Breast epithelium (tissue), 4 donors: ENCODE measurements at regions not wholly inside any gene's neighbourhood (a gene's known extent, or its start where the extent isn't known, plus 50 kb on each side); places are given as distances from the start of the nearest gene placed in this dataset.

Experiments used
- DNase-seq, 2 donors: peaks; one replicate each; pipeline ENCODE4 v3.0.0-alpha.2; 2019; ENCODE audit warnings: low spot score in 2 of 2
- H3K27ac ChIP-seq, 2 donors: fragments of 200-600 bp; sonication (generic) in 1 of 2; one replicate each; pipeline ENCODE4 v1.5.1; 2016 to 2019; ENCODE audit warnings: mild to moderate bottlenecking in 1 of 2
- H3K27me3 ChIP-seq, 2 donors: fragments of 200-600 bp; sonication (generic) in 1 of 2; one replicate each; pipeline versions ENCODE4 v1.5.1 to v1.6.0; 2017 to 2019; ENCODE audit warnings: control low read depth in 1 of 2, mild to moderate bottlenecking in 1 of 2
- H3K36me3 ChIP-seq: fragments of 200-600 bp; one replicate; pipeline ENCODE4 v1.5.1; 2019
- H3K4me1 ChIP-seq, 2 donors: fragments of 200-600 bp; sonication (generic); one replicate each; pipeline ENCODE4 v1.5.1; 2016 to 2019; ENCODE audit warnings: control low read depth in 1 of 2
- H3K4me3 ChIP-seq, 3 donors: fragments of 200-600 bp; sonication (generic); 1 replicate in 2 of 3; 2 replicates in 1 of 3; pipeline ENCODE4 v1.5.1; 2016 to 2019; ENCODE audit warnings: mild to moderate bottlenecking in 3 of 3, moderate library complexity in 2 of 3
- H3K9me3 ChIP-seq, 2 donors: fragments of 200-600 bp; sonication (generic) in 1 of 2; one replicate each; pipeline ENCODE4 v1.5.1; 2016 to 2019; ENCODE audit warnings: control low read depth in 1 of 2
- POLR2A ChIP-seq: fragments of 450-650 bp; IDR thresholded peaks from one replicate; pipeline ENCODE4 v1.6.1; 2016; ENCODE audit warnings: antibody characterized with exemption, mild to moderate bottlenecking, moderate library complexity
- POLR2AphosphoS5 ChIP-seq, 3 donors: sonication (generic); formaldehyde crosslinking; IDR thresholded peaks; one replicate each; pipeline ENCODE4 v1.6.1; 2017; ENCODE audit warnings: antibody characterized with exemption in 3 of 3
- intact Hi-C: fragments of 100-400 bp; cut with DNase I; formaldehyde crosslinking; loops from one replicate; pipeline ENCODE4 v1.15.1; 2023; ENCODE audit warnings: low total_unique reads
- TF ChIP-seq, protein P1 (sequence below), 3 donors: fragments of 450-650 bp; IDR thresholded peaks; one replicate each; pipeline ENCODE4 v1.5.1; 2016 to 2017; ENCODE audit warnings: antibody characterized with exemption in 3 of 3, mild to moderate bottlenecking in 3 of 3, moderate library complexity in 3 of 3

DNA sequence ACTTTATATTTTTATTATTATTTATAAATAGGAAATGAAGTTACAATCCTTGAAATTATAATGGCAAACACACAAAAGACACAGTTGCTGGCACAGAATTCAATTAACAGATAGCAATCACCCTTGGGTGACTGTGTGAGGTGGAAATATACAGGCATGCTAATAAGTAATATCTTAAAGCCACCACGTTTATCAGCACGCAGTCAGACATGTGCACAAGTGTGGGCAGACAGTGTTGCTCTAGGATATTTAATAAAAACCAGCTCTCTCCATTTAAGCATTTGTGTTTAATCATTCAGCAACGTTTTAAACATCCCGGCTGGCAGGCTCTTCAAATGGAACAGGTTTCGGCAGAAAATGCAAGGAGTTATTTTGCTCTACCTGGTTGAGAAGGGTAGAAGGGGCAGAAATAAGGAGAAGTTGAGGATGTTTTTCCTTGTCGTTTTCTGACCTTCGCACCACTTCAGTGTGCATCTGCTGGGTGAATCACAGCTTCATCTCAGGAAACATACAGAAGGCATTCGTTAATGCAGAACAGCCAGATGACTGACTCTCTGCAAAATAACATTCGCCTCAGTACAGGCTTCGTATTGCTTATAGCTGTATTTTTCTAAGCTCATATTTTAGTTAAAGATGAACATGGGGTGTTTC is 585.1 kb downstream of the QKI start:
- no peaks in the 10 kb centered on the region for H3K36me3 ChIP-seq
- no peaks in the 10 kb centered on the region for H3K4me1 ChIP-seq
- no peaks in the 10 kb centered on the region for H3K27me3 ChIP-seq
- H3K9me3 ChIP-seq: no peaks in the 10 kb centered on the region
- intact Hi-C loops: no loop called here
- no peak overlapping the region for H3K27ac ChIP-seq
- no peak overlapping the region for H3K4me3 ChIP-seq
- no peak for DNase-seq
- TF ChIP-seq, protein P1, sequence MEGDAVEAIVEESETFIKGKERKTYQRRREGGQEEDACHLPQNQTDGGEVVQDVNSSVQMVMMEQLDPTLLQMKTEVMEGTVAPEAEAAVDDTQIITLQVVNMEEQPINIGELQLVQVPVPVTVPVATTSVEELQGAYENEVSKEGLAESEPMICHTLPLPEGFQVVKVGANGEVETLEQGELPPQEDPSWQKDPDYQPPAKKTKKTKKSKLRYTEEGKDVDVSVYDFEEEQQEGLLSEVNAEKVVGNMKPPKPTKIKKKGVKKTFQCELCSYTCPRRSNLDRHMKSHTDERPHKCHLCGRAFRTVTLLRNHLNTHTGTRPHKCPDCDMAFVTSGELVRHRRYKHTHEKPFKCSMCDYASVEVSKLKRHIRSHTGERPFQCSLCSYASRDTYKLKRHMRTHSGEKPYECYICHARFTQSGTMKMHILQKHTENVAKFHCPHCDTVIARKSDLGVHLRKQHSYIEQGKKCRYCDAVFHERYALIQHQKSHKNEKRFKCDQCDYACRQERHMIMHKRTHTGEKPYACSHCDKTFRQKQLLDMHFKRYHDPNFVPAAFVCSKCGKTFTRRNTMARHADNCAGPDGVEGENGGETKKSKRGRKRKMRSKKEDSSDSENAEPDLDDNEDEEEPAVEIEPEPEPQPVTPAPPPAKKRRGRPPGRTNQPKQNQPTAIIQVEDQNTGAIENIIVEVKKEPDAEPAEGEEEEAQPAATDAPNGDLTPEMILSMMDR (IDR thresholded peaks at IDR 0.05): no peak
- TF ChIP-seq POLR2AphosphoS5 (IDR thresholded peaks at IDR 0.05): no peak
- no peak for TF ChIP-seq POLR2A

DNA sequence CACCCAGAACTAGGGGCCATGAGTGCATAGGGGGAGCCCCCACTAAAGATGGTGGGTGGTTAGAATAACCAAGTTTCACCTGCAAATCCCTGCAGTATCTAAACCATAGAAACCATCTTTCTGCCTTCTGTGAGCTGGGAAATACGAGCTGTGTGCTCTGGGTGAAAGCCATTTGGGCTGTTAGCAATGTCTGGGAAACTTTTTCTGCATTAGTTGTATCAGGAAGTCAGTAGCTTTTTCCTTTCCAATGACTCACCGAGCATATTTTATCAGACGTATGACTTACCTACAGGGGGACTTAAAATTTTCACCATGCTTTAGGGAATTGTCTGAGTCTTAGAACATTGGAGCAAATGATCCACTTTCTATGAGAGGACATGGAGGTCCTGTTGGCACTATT is 584.0 kb downstream of the QKI start:
- no peak for DNase-seq
- intact Hi-C loops: no loop called here
- Histone ChIP-seq H3K36me3 (no peaks in the 10 kb centered on the region), H3K9me3 (no peaks in the 10 kb centered on the region), H3K27ac (no peak overlapping the region), H3K4me1 (no peaks in the 10 kb centered on the region), H3K27me3 (no peaks in the 10 kb centered on the region), H3K4me3 (no peak overlapping the region)
- TF ChIP-seq POLR2A (no peak), POLR2AphosphoS5 (IDR thresholded peaks at IDR 0.05) (no peak)
- TF ChIP-seq, protein P1 (IDR thresholded peaks at IDR 0.05): no peak

DNA sequence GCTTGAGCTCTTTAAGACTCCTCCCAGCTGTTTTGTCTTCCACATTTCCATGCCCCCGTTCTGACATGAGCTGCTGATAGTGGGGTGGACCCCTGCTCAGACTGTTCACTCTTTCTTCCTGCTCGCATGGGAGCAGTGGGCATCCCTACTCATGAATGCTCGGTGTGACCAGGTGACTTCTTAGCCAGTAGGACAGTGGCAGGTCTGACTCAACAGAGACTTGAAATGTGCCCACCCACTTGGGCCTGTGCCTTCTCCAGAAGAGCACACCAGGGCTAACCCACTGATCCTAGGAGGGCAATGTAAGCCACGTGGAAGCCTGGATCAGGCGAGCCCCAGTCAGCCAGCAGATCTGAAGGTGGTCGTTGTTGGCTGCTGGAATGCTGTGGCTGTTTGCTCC is 582.0 kb downstream of the QKI start:
- no peaks in the 10 kb centered on the region for H3K4me1 ChIP-seq
- no peaks in the 10 kb centered on the region for H3K36me3 ChIP-seq
- no peak overlapping the region for H3K4me3 ChIP-seq
- H3K27ac ChIP-seq: no peak overlapping the region
- intact Hi-C loops: no loop called here
- no peaks in the 10 kb centered on the region for H3K9me3 ChIP-seq
- TF ChIP-seq, protein P1 (IDR thresholded peaks at IDR 0.05): no peak
- TF ChIP-seq POLR2A: no peak
- no peak for TF ChIP-seq POLR2AphosphoS5 (IDR thresholded peaks at IDR 0.05)
- no peaks in the 10 kb centered on the region for H3K27me3 ChIP-seq
- DNase-seq: no peak

DNA sequence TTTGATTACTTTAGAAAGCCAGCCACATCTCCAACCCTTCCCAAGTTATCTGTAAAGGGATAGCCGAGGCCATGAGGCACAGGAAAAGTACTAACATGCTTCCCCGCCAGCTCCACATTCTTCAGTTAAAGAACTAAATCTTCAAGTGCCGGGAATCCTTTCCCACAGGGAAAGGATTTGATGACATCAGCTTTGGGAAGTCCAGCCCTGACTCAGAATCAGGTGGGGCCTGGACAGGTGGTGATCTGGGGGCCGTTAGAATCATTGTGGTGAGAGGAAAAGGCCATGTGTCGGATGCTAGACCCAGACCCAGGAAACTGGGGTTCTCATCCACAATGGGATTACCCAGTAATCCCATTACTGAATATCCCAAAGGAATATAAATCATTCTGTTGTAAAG is 580.0 kb downstream of the QKI start:
- no peak overlapping the region for H3K4me3 ChIP-seq
- no peak for DNase-seq
- H3K36me3 ChIP-seq: no peaks in the 10 kb centered on the region
- intact Hi-C loops: no loop called here
- H3K9me3 ChIP-seq: no peaks in the 10 kb centered on the region
- no peak for TF ChIP-seq POLR2AphosphoS5 (IDR thresholded peaks at IDR 0.05)
- TF ChIP-seq, protein P1 (IDR thresholded peaks at IDR 0.05): no peak
- TF ChIP-seq POLR2A: no peak
- no peak overlapping the region for H3K27ac ChIP-seq
- H3K27me3 ChIP-seq: no peaks in the 10 kb centered on the region
- no peaks in the 10 kb centered on the region for H3K4me1 ChIP-seq

DNA sequence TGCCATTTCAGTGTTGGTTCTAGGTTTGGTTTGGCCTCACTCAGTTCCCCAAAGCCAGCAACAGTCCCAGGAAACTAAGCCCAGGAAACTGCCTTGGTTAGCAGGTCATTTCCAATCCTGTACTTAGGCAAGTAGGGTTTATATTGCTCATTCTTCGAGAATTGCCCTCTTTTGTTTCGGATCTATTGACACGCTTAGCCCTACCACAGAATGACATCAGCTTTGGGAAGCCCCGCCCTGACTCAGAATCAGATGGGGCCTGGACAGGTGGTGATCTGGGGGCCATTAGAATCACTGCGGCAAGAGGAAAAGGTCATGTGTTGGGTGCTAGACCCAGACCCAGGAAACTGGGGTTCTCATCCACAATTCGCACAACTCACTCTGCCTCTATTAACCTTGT is 578.2 kb downstream of the QKI start:
- Histone ChIP-seq H3K36me3 (no peaks in the 10 kb centered on the region), H3K27ac (no peak overlapping the region), H3K9me3 (no peaks in the 10 kb centered on the region), H3K4me1 (no peaks in the 10 kb centered on the region), H3K27me3 (no peaks in the 10 kb centered on the region), H3K4me3 (no peak overlapping the region)
- TF ChIP-seq POLR2AphosphoS5 (IDR thresholded peaks at IDR 0.05) (no peak), POLR2A (no peak)
- TF ChIP-seq, protein P1 (IDR thresholded peaks at IDR 0.05): no peak
- intact Hi-C loops: no loop called here
- DNase-seq: no peak
